Ishikawa (cell line): ENCODE measurements at regions not wholly inside any gene's neighbourhood (a gene's known extent, or its start where the extent isn't known, plus 50 kb on each side); places are given as distances from the start of the nearest gene placed in this dataset.

Experiments
- EGR1 ChIP-seq: IDR thresholded peaks from 2 replicates; pipeline ENCODE4 v1.6.1; 2012
- EP300 ChIP-seq: IDR thresholded peaks from 2 replicates; pipeline ENCODE4 v1.6.1; 2012; ENCODE audit warnings: borderline replicate concordance
- TEAD4 ChIP-seq: IDR thresholded peaks from 2 replicates; pipeline ENCODE4 v1.6.1; 2012
- TF ChIP-seq, protein P1 (sequence below): IDR thresholded peaks from 2 replicates; pipeline ENCODE4 v1.6.1; 2012
- TF ChIP-seq, protein P2 (sequence below): IDR thresholded peaks from 2 replicates; pipeline ENCODE4 v1.6.1; 2012; ENCODE audit warnings: low read depth, mild to moderate bottlenecking

DNA sequence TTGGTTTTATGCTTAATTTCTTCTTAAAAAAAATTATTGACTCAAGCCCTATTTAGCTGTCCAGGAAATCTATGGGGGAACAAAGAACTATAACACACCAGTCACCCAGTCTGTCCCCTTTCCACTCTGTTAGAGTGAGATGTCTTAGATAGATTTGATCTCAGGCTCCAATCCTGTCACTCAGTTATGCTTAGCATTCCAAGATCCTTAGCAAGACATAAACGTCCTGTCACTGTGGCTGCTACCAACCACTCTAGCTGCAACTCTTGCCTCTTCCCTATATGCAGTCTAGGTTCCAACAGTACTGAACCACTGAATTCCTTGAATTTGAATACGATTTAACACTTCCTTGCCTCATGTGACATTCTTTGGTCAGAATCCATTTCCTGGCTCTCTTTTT, 241.9 kb upstream of the NWD2 start:
- TF ChIP-seq EGR1 (no peak), EP300 (no peak), TEAD4 (no peak)
- TF ChIP-seq, protein P1, sequence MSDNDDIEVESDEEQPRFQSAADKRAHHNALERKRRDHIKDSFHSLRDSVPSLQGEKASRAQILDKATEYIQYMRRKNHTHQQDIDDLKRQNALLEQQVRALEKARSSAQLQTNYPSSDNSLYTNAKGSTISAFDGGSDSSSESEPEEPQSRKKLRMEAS: no peak
- TF ChIP-seq, protein P2, sequence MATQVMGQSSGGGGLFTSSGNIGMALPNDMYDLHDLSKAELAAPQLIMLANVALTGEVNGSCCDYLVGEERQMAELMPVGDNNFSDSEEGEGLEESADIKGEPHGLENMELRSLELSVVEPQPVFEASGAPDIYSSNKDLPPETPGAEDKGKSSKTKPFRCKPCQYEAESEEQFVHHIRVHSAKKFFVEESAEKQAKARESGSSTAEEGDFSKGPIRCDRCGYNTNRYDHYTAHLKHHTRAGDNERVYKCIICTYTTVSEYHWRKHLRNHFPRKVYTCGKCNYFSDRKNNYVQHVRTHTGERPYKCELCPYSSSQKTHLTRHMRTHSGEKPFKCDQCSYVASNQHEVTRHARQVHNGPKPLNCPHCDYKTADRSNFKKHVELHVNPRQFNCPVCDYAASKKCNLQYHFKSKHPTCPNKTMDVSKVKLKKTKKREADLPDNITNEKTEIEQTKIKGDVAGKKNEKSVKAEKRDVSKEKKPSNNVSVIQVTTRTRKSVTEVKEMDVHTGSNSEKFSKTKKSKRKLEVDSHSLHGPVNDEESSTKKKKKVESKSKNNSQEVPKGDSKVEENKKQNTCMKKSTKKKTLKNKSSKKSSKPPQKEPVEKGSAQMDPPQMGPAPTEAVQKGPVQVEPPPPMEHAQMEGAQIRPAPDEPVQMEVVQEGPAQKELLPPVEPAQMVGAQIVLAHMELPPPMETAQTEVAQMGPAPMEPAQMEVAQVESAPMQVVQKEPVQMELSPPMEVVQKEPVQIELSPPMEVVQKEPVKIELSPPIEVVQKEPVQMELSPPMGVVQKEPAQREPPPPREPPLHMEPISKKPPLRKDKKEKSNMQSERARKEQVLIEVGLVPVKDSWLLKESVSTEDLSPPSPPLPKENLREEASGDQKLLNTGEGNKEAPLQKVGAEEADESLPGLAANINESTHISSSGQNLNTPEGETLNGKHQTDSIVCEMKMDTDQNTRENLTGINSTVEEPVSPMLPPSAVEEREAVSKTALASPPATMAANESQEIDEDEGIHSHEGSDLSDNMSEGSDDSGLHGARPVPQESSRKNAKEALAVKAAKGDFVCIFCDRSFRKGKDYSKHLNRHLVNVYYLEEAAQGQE: no peak
